HG03460 (cell line): ENCODE measurements at regions not wholly inside any gene's neighbourhood (a gene's known extent, or its start where the extent isn't known, plus 50 kb on each side); places are given as distances from the start of the nearest gene placed in this dataset.

Experiments
- ATAC-seq: cut with Tn5 transposase; IDR thresholded peaks from one replicate; pipeline ENCODE4 v1.9.1; 2021; ENCODE audit not compliant: unreplicated experiment

DNA sequence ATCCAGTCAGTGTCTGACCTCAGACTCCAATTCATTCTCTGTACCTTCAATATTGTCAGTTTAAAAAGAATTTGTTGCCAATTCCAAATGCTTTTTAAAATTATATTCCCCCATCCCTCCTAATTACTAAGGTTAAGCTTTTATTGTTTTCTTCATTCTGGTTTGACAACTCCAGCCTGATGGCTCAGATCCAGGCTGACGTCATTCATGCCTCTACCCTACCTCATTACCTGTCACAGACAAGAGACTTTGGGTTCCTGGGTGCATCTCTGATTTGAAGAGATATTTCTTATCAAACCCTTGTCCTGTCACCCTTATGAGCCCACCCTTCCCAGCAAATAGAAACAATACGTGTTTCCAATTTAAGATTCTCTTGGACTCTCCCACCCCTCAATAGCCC is 300.2 kb upstream of the CLNK start:
- ATAC-seq, result no peak

DNA sequence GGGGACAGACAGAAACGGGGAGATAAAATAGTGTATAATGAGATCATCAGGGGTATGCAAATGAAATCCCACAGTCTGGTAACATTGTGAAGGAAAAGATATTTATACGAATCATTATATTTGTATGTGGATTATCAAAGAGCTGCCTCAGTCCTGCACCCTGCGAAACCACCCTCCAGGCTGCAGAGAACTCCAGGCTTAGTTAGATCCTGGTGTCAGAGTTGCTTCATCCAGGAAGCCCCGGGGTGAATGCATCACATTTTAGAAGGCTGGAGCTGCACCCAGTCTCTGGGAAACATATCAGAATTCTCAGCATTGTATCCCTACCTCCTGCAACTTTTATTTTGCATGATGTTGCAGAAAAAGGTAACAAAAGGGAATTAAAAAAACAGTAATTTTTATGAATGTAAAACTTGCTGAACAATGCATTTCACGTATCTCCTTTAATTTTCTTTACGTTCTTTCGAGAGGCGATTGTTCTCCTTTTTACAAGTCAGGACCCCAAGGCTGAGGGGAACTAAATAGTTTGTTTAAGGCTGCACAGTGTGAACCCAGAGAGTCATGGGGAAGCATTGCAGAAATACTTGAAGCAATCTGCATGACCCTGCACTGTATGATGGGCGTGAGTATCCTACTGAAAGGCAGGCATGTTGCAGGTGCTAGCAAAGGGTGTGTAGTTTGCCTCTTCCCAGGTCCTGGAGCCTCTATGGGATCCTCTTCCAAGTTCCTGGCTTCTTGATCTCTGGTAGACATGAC is 299.5 kb upstream of the CLNK start:
- ATAC-seq, result no peak

DNA sequence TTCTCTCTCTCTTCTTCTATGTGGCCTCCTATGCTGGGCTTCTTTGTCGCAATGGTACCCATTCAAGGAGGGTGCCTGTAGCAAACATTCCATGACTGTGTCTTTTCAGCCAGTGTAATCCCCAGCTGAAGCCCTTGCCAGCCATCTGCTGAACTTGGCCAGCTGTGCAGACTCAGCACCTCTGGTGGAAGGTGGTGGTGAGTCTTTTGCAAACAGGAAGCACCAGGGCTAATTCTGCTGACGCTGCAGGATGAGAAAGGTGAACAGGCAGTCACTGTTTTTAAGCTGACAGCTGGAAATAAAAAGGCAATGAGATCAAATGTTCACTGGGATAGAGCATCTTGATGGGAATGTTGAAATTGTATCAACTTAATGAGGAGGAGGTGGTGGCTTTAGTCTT is 298.7 kb upstream of the CLNK start:
- ATAC-seq, result no peak

GRCh38 chr4:10982305-10982704 is 297.7 kb upstream of the CLNK start:
- ATAC-seq, result no peak

DNA sequence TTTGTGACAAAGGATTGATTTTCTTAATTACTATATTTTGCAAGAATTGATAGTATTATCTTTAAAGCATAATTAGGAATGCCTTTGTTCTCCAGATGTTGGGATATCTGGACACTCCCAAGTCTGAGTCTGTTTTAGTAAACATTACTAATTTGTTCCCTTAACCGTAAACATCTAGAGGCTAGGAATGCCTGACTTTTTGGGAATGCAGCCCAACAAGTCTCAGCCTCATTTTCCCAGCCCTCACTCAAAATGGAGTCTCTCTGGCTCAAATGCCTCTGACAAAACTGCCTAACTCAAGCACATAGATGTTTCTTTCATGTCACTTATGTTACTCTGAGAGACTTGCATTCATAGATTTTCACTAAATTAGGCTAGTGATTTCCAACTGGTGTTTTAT is 297.0 kb upstream of the CLNK start:
- no peak for ATAC-seq

DNA sequence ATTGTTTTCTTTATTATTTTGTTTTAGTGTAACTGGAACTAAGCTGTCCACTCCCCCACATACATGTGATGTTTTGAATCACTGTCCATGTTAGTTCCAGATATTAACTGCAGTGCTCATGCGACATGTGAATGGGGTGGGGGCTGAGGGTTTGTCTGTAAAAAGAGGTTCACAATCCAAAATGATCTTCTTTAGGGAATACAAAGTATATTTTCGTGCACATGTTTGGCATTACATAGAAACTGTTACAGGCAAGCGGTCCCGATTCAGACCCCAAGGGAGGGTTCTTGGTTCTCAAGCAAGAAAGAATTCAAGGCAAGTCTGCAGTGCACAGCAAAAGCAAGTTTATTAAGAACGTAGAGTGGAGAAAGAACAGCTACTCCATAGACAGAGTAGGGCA is 296.5 kb upstream of the CLNK start:
- ATAC-seq, result no peak

DNA sequence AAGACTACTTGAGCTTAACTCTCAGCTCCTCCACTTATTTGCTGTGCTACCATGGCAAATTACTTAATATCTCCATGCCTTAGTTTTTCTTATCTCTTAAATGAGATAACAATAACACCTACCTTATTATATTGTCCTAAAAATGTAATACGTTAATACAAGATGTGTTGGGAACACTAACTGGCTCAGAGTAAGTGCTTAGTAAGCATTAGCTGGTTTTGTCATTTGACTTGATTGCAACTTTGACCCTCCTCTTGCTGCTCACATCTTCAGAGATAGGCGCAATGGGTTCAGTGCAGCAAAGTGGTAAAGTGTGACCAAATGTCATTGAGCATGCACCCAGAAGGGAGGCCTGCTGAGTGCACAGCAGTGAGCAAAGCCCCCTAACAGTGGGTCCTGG is 294.5 kb upstream of the CLNK start:
- no peak for ATAC-seq

DNA sequence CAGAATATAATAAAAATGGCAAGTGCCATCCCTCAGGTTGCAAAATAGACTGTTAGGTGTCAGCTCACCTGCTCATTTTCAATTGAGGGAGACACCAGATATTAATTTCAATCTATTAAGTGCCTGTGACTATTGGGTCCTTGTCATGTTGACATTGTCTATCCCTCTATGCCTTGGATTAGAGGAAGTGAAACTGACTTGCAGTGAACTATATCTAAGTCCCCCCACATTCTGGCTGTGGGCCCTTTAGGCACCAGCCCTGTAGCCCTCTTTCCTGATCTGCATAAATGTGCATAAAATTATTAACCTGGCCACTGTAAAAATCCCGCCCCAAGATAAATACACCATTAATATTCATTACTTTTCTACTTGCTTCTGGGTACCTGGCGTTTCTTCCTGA is 293.0 kb upstream of the CLNK start:
- peak; percentile 81 for ATAC-seq

DNA sequence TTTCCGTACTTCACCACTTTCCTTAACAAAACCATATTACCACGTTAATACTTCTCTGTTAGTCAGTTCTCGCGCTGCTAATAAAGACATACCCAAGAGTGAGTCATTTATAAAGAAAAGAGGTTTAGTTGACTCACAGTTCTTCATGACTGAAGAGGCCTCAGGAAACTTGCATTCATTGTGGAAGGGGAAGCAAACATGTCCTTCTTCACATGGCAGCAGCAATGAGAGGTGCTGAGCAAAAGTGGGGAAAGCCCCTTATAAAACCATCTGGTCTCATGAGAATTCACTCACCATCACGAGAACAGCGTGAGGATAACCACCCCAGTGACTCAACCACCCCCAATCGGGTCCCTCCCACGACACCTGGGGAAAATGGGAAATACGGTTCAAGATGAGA is 289.8 kb upstream of the CLNK start:
- ATAC-seq, result no peak

DNA sequence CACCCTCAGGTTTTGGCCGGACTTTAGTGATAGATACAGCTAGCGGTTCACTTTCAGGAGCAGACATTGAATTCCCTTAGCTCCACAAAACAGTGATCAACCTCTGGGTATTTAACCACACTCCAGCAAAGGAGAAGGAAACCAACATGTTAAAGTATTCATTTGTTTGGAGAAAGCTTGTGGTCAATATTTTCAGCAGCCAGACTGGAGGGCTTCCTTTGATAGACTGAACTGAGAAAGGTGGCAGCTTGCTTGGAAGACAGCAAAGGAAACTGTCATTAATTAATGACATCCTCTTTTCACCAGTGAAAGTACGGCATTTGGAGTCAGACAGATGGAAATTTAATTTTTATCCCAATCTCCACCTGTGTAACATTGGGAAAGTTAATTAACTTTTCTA is 289.1 kb upstream of the CLNK start:
- ATAC-seq, result no peak

DNA sequence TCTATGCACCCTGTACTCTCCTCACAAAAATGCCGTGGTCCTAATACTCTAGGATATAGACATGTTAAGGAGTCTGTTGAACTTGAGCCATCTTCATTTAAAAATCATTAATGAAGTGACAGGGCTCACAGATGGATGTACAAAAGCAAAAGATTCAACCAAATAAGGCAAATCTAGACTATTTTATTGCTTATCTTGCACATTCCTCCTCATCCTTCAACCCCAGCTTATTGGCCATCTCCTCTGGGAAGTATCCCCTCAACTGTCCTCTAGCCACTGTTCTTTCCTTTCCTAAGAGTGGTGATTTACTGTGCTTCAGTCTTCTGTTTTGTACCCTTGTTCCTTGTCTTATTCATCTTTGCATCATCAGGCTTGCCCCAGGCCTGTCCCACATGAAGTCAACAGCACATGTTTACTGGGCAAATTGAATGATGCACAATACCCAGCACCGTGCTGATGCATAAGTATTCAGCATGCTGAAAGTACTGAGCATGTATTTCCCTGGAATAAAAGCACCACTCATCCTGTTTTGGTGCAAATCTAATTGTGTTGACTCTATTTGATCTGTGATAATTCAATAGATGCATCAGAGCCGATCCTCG is 287.3 kb upstream of the CLNK start:
- no peak for ATAC-seq

DNA sequence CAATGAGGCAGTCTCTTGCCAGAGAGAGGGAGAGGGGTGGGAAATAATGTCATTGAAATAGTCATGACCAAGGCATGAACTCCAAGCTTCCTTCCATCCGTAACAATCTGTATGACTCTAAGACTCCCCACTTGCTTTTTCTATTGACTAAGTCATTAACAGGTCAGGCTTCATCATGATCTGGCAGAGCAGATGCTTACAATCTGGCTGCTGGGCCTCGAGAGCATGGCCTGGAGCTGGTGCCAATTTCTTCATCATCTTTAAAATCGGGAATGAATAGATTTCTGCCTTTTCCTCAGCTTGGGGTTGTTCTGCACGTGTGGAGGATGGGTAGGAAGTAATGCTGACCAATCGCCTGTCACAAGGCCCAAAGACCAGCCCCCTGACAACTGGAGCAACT is 280.6 kb upstream of the CLNK start:
- ATAC-seq, result no peak

DNA sequence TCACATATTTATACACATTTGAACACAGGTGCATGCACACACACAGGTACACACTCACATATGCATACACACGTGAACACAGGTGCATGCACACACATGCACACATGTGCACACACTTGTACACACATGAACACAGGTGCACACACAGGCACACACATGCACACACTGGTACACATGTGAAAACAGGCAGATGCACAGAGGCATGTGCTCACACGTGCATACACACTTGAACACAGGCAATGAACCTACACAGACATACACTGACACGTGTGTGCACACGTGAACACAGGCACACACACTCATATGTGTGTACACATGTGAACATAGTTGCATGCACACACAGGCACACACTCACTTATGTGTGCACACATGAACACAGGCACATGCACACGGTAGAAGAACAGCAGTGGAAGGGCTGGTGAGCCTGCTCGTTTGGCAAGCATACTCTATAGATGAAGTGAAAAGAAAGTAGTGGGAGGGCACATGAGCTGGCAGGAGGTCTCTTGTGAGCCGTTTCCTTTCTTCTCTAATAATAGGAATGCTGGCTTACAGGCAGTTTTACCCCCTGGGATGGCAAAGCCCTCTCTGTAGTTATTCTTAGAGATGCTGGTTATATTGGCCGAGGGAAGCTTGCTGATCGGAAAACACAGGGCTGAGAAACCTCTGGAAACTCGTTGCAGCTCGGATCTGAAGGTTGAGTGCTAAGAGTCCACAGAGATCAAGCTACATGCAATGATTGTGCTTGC is 279.6 kb upstream of the CLNK start:
- ATAC-seq, result no peak

- no peak for ATAC-seq
Observed at GRCh38 chr4:10963241-10963640, 278.7 kb upstream of the CLNK start.

- no peak for ATAC-seq
Observed at GRCh38 chr4:10962246-10962645, 277.7 kb upstream of the CLNK start.

- ATAC-seq, result no peak
Observed at GRCh38 chr4:10960389-10960788, 275.8 kb upstream of the CLNK start.

DNA sequence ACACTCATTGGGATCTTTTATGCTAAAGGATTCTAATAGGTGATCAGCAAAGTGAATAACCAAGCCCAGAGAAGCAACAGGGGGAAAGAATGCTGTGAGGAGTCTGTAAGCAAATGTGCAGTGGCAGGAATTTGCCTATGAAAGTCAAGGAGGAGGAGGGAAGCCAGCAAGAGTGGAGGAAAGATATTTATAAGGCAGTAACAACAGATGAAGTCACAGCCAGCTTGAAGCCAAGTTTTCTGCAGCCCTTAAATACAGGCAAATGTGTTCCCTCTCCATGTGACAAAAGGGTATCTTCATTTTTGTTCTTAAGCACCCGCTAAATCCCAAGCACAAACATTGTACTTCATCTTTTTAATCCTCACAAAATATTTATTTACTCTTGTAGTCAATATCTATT is 275.0 kb upstream of the CLNK start:
- no peak for ATAC-seq

DNA sequence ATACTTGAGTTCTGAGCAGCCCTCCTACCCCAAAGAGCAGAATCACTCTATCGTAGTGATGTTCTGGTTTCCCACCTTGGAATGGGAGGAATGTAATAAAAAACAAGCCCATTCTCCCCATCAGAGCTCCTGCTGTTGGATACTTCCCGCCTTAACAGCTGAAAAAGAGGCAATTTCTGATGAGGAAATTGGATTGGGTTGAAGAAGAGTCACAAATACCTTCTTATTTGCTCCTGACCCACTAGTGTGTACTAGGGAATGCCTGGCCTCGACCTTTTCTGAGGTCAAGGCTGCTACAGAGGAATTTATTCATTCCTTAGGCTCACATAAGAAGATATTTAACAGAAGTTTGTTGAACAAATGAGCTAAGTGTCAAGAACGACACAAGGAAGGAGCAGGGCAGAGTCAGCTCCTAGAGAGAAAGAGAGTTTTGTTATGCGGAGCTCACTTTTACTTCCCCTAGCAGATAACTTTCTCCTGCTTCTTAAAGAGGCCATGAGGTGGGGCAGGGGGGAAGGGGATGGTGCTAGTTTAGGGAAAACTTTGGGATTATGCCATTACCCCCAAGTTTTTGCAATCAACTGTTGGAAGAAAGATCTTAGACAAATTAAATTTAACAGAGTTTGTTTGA is 273.8 kb upstream of the CLNK start:
- ATAC-seq, result no peak

DNA sequence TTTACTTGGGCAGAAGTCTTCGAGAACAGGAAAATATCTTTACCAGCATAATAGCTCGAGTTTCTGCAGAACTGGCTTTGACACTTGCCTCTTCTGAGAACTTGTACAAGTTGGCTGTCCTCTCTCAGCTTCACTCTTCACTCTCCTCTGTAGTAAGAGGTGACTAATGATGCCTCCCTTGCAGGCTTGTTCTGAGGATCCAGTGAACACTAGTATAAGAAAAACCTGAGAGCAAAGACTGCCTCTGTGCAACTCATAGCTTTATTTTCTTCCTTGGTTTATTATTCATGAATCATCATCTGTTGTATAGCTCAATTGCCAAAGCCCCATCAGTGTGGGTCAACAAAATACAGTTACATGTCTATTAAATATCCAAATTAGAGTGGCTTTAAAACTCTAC is 266.7 kb upstream of the CLNK start:
- ATAC-seq, result no peak

DNA sequence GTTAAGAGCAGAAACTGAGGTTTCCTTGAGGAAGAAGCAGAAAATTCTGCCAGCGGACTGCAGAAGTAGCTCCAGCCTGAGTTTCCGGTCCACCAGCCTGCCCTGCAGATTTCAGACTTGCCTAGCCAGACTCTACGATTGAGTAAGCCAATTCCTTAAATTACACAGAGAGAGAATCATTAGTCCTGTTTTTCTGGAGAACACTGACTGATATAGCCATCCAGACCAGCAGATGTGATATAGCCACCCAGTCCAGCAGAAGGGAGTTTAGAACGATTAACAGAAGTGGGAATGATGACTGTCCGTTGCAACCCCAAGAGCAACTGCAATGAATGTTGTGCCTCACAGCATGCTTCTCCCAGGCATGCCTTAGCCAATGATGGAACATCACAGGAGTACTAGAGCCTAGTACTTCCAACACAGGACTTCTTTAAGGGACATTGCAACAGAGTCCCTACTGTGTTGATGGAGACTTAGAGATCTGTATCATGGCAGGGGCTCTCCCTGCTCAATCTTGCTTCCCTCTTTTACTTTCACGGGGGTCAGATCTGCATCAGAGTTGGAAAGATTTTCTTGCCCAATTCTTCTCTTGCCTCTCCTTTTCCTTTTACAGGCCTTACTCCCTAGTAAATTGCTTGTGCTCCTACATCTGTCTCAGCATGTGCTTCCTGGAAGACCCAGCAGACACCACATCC is 264.6 kb upstream of the CLNK start:
- ATAC-seq, result no peak

DNA sequence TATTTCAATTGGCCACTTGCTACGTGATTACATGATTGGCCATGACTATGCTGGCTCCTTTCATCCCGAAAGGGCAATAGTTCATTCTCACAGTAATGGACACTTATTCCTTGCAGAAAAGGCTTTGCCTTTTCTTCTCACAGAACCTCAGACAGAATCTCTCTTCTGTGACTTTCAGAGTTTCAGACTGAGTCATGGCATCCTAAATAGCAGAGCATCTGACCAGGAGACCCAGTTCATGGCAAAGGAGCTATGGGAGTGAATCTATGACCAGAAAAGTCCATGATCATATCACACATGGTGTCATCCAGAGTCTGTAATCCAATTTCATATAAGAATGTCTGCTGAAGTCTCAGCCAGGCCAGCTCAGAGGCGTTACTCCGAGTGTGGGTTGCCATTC is 263.3 kb upstream of the CLNK start:
- no peak for ATAC-seq
